ENCODE measurements at regions not wholly inside any gene's neighbourhood (a gene's known extent, or its start where the extent isn't known, plus 50 kb on each side); places are given as distances from the start of the nearest gene placed in this dataset.
A peak's percentile ranks its signal among the peaks of the same experiment; 100 is the strongest.

DNA sequence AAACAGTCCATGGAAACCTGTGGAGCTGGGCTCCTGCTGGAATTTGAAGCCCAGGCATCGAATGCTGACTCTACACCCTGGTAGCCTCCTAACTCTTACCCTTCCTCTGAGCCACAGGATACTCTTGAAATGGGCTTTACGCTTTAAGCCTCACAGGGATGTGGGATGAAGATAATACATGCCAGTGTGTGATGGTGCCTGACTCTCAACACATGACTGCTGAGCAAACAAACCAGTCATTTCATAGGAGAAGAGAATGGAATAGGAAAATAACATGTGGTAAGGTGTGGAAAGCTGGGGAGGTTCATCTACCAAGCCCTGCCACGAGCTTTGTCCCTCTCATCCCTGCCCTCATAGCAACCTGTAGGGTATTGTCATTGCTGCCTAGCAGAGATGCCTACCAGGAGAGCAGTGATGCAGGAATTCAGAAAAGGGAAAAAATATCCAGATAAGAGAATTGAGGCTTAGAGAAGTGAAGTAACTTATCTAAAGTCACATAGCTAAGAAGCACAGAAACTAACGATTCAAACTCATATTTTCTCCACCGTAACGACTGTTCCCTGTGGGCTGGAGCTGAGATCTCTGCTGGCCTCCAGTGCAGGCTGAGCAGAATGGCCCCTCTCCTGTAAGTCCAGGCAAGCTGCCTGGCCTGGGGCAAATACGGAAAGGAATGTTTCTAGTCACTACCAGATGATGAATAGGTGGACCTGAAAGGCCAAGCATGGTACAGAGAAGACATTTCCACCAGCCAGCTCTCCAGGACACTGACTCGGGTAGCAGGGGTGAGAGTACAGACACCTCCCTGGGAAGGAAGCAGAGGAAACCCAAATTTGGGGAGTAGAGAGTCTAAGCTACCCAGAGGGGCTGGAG, 90.2 kb upstream of the DUSP5 start:
- no peaks in the 10 kb centered on the region for H3K36me3 ChIP-seq (replicated peaks in 1 of 2; ENCODE audit: control insufficient read depth in 1 of 2, insufficient read depth in 2 of 2, low read length in 1 of 2)
- H2AFZ ChIP-seq (ENCODE audit: low read depth): no peak overlapping the region
- H3K4me2 ChIP-seq: no peak overlapping the region
- no peaks in the 10 kb centered on the region for H3K9me2 ChIP-seq
- H3K4me3 ChIP-seq (ENCODE audit: low read depth in 2 of 2, low read length in 1 of 2): no peak overlapping the region
- H3F3A ChIP-seq (replicated peaks; ENCODE audit: insufficient read depth): peaks cover 4% of the 10 kb centered on the region
- H3K27me3 ChIP-seq (ENCODE audit: insufficient read depth): no peaks in the 10 kb centered on the region
- no peaks in the 10 kb centered on the region for H3K9me3 ChIP-seq
- CTCF ChIA-PET: interaction anchor here (0.8 to 1.8 kb wide), 2 partner anchors 8 to 91 kb away, joined by 4 read pairs; no protein-coding TSS in a partner anchor
- no peak overlapping the region for H3K27ac ChIP-seq (ENCODE audit: low read depth in 2 of 2, low read length in 1 of 2)
- peaks cover 28 to 36% of the 10 kb centered on the region in 2 experiments; a peak in 3 of 4 replicates for H3K4me1 ChIP-seq (ENCODE audit: control insufficient read depth in 1 of 2, insufficient read depth in 2 of 2, low read depth in 1 of 2, low read length in 1 of 2)
- no peaks in the 10 kb centered on the region for H3K79me2 ChIP-seq (ENCODE audit: insufficient read depth)
- H3K9ac ChIP-seq: no peak overlapping the region
- TF ChIP-seq TEAD4 (IDR thresholded peaks at IDR 0.05; ENCODE audit: borderline replicate concordance, insufficient read depth): no peak
- no peak for TF ChIP-seq FOXM1 (IDR thresholded peaks at IDR 0.05; ENCODE audit: low read depth)
- TF ChIP-seq TCF12 (IDR thresholded peaks at IDR 0.05): no peak
- TF ChIP-seq EP300 (IDR thresholded peaks at IDR 0.05; ENCODE audit: borderline replicate concordance in 1 of 2, low read depth in 1 of 2, low read length in 1 of 2): no peak
- no peak for TF ChIP-seq MXI1 (IDR thresholded peaks at IDR 0.05; ENCODE audit: low read depth, low read length)
- no peak for TF ChIP-seq CHD2 (IDR thresholded peaks at IDR 0.05; ENCODE audit: low read length, partially characterized antibody)
- no peaks in the 10 kb centered on the region for H4K20me1 ChIP-seq (ENCODE audit: insufficient read depth)
- POLR2A ChIA-PET: no interaction called here
- no peak for DNase-seq
- 94% methylated on average over 7 of the region's 8 CpGs for WGBS (ENCODE audit: low lambda C conversion rate)

DNA sequence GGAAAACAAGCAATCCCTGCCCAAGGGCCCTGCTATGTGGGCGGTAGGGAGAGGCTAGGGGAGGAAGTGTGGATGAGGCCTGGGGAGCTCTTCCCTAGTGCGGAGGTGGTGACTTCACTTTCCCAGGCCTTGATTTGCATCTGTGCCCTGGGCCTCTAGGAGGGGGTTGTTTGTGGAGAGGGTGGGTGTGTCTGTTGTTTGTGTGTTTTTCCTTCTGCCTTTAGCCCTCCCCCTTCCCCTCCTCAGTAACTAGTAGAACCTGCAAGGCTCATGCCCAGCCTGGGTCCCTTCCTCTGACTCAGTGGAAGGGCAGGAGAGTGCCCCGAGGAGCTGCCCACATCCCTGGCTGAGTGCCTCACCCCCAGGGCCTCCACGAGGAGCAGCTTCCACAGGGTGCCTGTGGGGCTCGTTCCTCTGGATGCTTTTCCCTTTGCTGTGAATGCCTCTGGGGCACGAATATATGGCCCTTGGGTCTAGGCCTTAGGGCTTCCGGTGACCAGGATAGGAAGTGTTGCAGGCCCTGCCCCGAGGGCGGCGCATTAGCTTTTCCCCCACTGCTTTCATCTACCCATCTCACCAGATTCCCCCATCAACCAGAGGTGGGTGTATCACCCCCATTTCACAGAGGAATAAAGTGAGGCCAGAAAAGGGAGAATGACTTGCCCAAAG, 89.4 kb upstream of the DUSP5 start:
- Histone ChIP-seq H3K79me2 (ENCODE audit: insufficient read depth) (no peaks in the 10 kb centered on the region), H3K4me1 (ENCODE audit: control insufficient read depth in 1 of 2, insufficient read depth in 2 of 2, low read depth in 1 of 2, low read length in 1 of 2) (peaks cover 28 to 36% of the 10 kb centered on the region in 2 experiments; a peak in 3 of 4 replicates), H3K27me3 (ENCODE audit: insufficient read depth) (no peaks in the 10 kb centered on the region), H3K9me3 (no peaks in the 10 kb centered on the region), H4K20me1 (ENCODE audit: insufficient read depth) (no peaks in the 10 kb centered on the region), H3K9me2 (no peaks in the 10 kb centered on the region), H3K36me3 (replicated peaks in 1 of 2; ENCODE audit: control insufficient read depth in 1 of 2, insufficient read depth in 2 of 2, low read length in 1 of 2) (no peaks in the 10 kb centered on the region), H2AFZ (ENCODE audit: low read depth) (no peak overlapping the region), H3K27ac (ENCODE audit: low read depth in 2 of 2, low read length in 1 of 2) (no peak overlapping the region), H3F3A (replicated peaks; ENCODE audit: insufficient read depth) (peaks cover 4% of the 10 kb centered on the region), H3K4me2 (no peak overlapping the region), H3K4me3 (ENCODE audit: low read depth in 2 of 2, low read length in 1 of 2) (no peak overlapping the region), H3K9ac (0 out of 2 replicates have a peak overlapping the region, but pooled peaks have one; percentile 21)
- CTCF ChIA-PET: interaction anchor here (0.9 to 1.8 kb wide), 2 partner anchors 65 to 90 kb away, joined by 3 to 4 read pairs; no protein-coding TSS in a partner anchor
- 83% methylated on average over 7 of the region's 10 CpGs for WGBS (ENCODE audit: low lambda C conversion rate)
- no peak for TF ChIP-seq SIN3A (IDR thresholded peaks at IDR 0.05; ENCODE audit: borderline replicate concordance, low read depth, low read length)
- TF ChIP-seq, protein P1, sequence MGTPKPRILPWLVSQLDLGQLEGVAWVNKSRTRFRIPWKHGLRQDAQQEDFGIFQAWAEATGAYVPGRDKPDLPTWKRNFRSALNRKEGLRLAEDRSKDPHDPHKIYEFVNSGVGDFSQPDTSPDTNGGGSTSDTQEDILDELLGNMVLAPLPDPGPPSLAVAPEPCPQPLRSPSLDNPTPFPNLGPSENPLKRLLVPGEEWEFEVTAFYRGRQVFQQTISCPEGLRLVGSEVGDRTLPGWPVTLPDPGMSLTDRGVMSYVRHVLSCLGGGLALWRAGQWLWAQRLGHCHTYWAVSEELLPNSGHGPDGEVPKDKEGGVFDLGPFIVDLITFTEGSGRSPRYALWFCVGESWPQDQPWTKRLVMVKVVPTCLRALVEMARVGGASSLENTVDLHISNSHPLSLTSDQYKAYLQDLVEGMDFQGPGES (IDR thresholded peaks at IDR 0.05; ENCODE audit: low read depth, low read length): no peak
- TF ChIP-seq, protein P2, sequence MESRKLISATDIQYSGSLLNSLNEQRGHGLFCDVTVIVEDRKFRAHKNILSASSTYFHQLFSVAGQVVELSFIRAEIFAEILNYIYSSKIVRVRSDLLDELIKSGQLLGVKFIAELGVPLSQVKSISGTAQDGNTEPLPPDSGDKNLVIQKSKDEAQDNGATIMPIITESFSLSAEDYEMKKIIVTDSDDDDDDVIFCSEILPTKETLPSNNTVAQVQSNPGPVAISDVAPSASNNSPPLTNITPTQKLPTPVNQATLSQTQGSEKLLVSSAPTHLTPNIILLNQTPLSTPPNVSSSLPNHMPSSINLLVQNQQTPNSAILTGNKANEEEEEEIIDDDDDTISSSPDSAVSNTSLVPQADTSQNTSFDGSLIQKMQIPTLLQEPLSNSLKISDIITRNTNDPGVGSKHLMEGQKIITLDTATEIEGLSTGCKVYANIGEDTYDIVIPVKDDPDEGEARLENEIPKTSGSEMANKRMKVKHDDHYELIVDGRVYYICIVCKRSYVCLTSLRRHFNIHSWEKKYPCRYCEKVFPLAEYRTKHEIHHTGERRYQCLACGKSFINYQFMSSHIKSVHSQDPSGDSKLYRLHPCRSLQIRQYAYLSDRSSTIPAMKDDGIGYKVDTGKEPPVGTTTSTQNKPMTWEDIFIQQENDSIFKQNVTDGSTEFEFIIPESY (IDR thresholded peaks at IDR 0.05; ENCODE audit: borderline replicate concordance, low read depth): no peak
- TF ChIP-seq MXI1 (IDR thresholded peaks at IDR 0.05; ENCODE audit: low read depth, low read length): no peak
- no peak for TF ChIP-seq EP300 (IDR thresholded peaks at IDR 0.05; ENCODE audit: borderline replicate concordance in 1 of 2, low read depth in 1 of 2, low read length in 1 of 2)
- TF ChIP-seq CHD2 (IDR thresholded peaks at IDR 0.05; ENCODE audit: low read length, partially characterized antibody): no peak
- TF ChIP-seq RCOR1 (IDR thresholded peaks at IDR 0.05; ENCODE audit: low read length): no peak
- no peak for TF ChIP-seq USF1 (IDR thresholded peaks at IDR 0.05; ENCODE audit: borderline replicate concordance, low read depth)
- TF ChIP-seq TCF12 (IDR thresholded peaks at IDR 0.05): no peak
- TF ChIP-seq POLR2AphosphoS5 (IDR thresholded peaks at IDR 0.05; ENCODE audit: low read depth, low read length): no peak
- no peak for TF ChIP-seq GABPA (IDR thresholded peaks at IDR 0.05; ENCODE audit: low read depth)
- no peak for TF ChIP-seq RFX5 (IDR thresholded peaks at IDR 0.05; ENCODE audit: low read length)
- TF ChIP-seq SMC3 (IDR thresholded peaks at IDR 0.05; ENCODE audit: low read depth, low read length): no peak
- no peak for TF ChIP-seq NRF1 (IDR thresholded peaks at IDR 0.05; ENCODE audit: low read depth, low read length)
- no peak for TF ChIP-seq GATA2 (CRISPR knock-in tag; IDR thresholded peaks at IDR 0.05)
- no peak for TF ChIP-seq ELF1 (IDR thresholded peaks at IDR 0.05)
- TF ChIP-seq TEAD4 (IDR thresholded peaks at IDR 0.05; ENCODE audit: borderline replicate concordance, insufficient read depth): no peak
- no peak for TF ChIP-seq FOXJ3 (CRISPR knock-in tag; IDR thresholded peaks at IDR 0.05)
- POLR2A ChIA-PET: no interaction called here
- DNase-seq: no peak
